ENCODE measurements at regions not wholly inside any gene's neighbourhood (a gene's known extent, or its start where the extent isn't known, plus 50 kb on each side); places are given as distances from the start of the nearest gene placed in this dataset.
"Not testable (repeated sequence)": the region's sequence is repeated elsewhere in the genome, so short reads cannot be mapped to it uniquely, and the experiment has no call there.

DNA sequence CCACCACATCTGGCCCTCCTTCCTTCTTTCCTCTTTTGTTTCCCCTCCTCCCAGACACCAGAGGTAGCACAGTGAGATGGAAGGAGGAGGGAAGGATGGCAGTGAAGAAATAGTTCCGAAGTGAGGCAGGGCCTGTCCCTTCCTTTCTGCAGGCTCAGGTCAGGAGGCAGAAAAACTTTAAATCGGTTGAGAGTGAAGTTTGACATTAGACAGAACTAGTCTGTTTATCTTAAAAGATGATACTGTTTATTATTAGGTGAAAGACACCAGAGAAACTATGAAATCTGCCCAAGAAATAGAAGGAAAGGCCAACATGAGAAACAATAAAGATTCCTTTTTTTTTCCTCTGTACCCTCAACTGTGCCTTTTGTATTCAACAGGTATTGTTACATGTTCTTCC, 670.3 kb downstream of the UTRN start:
- peaks cover 0 to 4% (median 0%) of the 10 kb centered on the region in 7 donors for H3K9me3 Mint-ChIP-seq
- ATAC-seq (ENCODE audit: low read depth in 2 of 2) (no peak), DNase-seq (no peak)
- H3K27ac Mint-ChIP-seq = no peak overlapping the region
- no peaks in the 10 kb centered on the region for H3K4me1 Mint-ChIP-seq
- no peak overlapping the region for H3K4me3 Mint-ChIP-seq
- H3K36me3 Mint-ChIP-seq = no peaks in the 10 kb centered on the region
- peaks cover 5 to 28% (median 7%) of the 10 kb centered on the region in 3 donors for H3K27me3 Mint-ChIP-seq

DNA sequence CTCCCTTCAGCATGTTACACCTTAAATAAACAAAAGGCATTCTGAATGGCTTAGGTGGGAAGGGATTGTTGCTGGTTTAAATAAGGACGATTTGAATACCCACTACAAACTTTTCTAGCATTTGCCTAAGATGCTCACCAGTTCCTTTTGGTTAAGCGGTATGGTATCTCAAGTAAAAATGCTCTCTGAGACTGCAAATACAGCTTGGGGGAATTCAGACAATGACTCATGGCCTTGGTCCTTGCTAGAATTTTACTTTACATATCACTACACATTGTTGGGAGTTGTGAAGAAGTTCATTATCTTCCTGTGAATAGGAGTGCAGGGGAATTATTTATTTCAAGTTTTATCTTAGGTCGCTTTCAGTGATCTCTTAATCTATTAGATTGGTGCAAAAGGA, 670.7 kb downstream of the UTRN start:
- ATAC-seq (ENCODE audit: low read depth in 2 of 2) = no peak
- no peaks in the 10 kb centered on the region for H3K4me1 Mint-ChIP-seq
- peaks cover 3 to 25% (median 7%) of the 10 kb centered on the region in 3 donors for H3K27me3 Mint-ChIP-seq
- H3K27ac Mint-ChIP-seq = no peak overlapping the region
- no peaks in the 10 kb centered on the region for H3K36me3 Mint-ChIP-seq
- DNase-seq = no peak
- no peak overlapping the region for H3K4me3 Mint-ChIP-seq
- H3K9me3 Mint-ChIP-seq = peaks cover 0 to 4% (median 0%) of the 10 kb centered on the region in 7 donors

DNA sequence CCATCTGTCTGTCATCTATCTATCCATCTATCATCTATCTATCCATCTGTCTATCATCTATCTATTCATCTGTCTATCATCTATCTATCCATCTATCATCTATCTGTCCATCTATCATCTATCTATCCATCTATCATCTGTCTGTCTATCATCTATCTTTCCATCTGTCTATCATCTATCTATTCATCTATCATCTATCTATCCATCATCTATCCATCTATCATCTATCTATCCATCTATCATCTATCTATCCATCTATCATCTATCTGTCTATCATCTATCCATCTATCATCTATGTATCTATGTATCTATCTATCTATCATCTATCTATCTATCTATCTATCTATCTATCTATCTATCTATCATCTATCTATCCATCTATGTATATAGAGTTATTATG, 671.6 kb downstream of the UTRN start:
- not testable (repeated sequence) for H3K9me3 Mint-ChIP-seq; H3K4me1 Mint-ChIP-seq; H3K36me3 Mint-ChIP-seq; DNase-seq; ATAC-seq (ENCODE audit: low read depth in 2 of 2); H3K4me3 Mint-ChIP-seq; H3K27ac Mint-ChIP-seq
- peaks cover 4 to 19% (median 7%) of the 10 kb centered on the region in 3 donors for H3K27me3 Mint-ChIP-seq

DNA sequence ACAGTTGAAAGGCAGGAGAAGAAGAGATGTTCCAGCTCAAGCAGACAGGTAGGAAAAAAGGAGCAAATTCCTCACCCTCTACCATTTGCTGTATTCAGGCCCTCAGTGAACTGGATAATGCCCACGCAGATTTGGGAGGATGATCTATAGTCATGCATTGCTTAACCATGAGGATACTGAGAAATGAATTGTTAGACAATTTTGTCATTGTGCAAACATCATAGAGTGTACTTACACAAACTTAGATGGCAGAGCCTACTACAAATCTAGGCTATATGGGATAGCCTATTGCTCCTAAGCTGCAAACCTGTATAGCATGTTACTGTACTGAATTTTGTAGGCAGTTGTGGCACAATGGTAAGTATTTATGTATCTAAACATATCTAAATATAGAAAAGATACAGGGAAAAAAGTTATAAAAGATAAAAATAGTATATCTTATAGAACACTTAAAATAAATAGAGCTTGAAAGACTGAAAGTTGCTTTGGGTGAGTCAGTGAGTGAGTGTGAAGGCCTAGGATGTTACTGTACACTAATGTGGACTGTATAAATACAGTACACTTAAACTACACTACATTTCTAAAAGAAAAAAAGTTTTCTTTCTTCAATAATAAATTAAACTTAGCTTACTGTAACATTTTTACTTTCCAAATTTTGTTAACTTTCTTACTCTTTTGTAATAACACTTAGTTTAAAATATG, 672.3 kb downstream of the UTRN start:
- DNase-seq (no peak), ATAC-seq (ENCODE audit: low read depth in 2 of 2) (no peak)
- H3K27me3 Mint-ChIP-seq = peaks cover 6 to 12% (median 7%) of the 10 kb centered on the region in 3 donors
- H3K9me3 Mint-ChIP-seq = peaks cover 0 to 2% (median 0%) of the 10 kb centered on the region in 7 donors
- no peaks in the 10 kb centered on the region for H3K4me1 Mint-ChIP-seq
- no peaks in the 10 kb centered on the region for H3K36me3 Mint-ChIP-seq
- H3K27ac Mint-ChIP-seq = no peak overlapping the region
- H3K4me3 Mint-ChIP-seq = no peak overlapping the region

DNA sequence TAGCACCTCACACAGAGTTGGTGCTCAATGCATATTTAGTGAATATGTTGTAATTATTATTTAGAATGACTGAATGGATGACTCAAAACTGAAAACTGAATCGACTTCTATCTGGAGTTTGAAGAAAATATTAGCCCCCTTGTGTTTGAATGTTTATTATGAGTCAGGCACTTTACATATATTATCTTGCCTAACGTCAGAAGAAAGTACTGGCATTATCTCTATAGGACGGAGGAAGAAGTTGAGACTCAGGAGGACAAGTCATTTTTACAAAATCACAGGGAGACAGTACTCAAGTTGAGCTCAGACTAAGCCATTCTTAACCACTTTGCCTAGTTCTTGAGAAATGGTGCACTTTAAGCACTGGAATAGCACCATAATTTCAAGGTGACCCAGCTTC, 684.0 kb downstream of the UTRN start:
- Mint-ChIP-seq H3K27ac (no peak overlapping the region), H3K36me3 (no peaks in the 10 kb centered on the region), H3K27me3 (peaks cover 0 to 6% (median 5%) of the 10 kb centered on the region in 3 donors), H3K4me3 (no peak overlapping the region), H3K4me1 (no peaks in the 10 kb centered on the region), H3K9me3 (peaks cover 0 to 17% (median 5%) of the 10 kb centered on the region in 7 donors)
- no peak for DNase-seq
- ATAC-seq (ENCODE audit: low read depth in 2 of 2) = no peak

DNA sequence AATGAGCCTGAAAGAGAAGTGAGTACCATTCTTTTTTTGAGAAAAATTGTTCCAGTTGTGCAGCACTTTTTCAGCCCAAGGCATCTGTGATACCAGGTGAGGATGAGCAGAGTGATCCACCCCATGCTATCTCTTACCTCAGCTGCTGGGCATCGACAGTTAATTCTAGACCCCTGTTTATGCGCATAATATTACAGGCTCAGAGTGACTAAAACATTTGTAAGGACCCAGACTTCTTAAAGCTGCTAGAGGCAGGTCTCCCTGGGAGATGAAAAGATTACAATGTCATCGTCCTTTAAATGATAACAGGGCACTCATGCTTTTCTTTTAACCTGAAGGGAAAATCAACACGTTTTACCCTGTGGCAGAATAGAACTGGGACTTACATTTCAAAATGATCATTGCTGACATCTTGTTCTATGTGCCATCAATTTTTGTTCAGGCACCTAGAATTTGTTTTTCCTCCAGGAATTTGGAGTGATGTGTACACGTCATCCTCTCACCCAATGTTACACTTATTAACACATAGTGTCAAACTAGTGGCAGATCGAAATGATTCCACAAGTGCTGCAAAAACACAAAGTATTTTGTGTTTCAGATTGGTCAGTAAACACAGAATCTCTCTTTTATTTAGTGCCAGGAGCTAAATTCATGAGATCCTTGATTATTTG, 684.6 kb downstream of the UTRN start:
- no peaks in the 10 kb centered on the region for H3K36me3 Mint-ChIP-seq
- H3K27ac Mint-ChIP-seq = no peak overlapping the region
- no peaks in the 10 kb centered on the region for H3K4me1 Mint-ChIP-seq
- H3K9me3 Mint-ChIP-seq = peaks cover 0 to 18% (median 5%) of the 10 kb centered on the region in 7 donors
- DNase-seq = no peak
- no peak for ATAC-seq (ENCODE audit: low read depth in 2 of 2)
- peaks cover 0 to 6% (median 5%) of the 10 kb centered on the region in 3 donors for H3K27me3 Mint-ChIP-seq
- no peak overlapping the region for H3K4me3 Mint-ChIP-seq

DNA sequence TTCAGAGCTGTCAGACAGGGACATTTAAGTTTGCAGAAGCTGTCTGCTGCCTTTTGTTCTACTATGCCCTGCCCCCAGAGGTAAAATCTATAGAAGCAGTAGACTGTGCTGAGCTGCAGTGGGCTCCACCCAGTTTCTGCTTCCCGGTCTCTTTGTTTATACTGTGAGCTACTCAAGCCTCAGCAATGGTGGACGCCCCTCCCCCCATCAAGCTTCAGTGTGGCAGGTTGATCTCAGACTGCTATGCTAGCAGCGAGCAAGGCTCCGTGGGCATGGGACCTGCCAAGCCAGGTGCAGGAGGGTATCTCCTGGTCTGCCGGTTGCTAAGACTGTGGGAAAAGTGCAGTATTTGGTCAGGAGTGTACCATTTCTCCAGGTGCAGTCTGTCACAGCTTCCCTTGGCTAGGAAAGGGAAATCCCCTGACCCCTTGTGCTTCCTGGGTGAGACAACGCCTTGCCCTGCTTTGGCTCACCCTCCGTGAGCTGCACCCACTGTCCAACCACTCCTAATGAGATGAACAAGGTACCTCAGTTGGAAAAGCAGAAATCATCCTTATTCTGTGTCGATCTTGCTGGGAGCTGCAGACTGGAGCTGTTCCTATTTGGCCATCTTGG, 692.2 kb downstream of the UTRN start:
- H3K9me3 Mint-ChIP-seq = peaks cover 2 to 21% (median 5%) of the 10 kb centered on the region in 7 donors
- not testable (repeated sequence) for H3K27ac Mint-ChIP-seq; H3K4me1 Mint-ChIP-seq; DNase-seq; H3K36me3 Mint-ChIP-seq; ATAC-seq (ENCODE audit: low read depth in 2 of 2)
- H3K27me3 Mint-ChIP-seq = peaks cover 0 to 16% (median 5%) of the 10 kb centered on the region in 3 donors
- peak overlapping the region in 1 of 8 donors; percentile 24 for H3K4me3 Mint-ChIP-seq

DNA sequence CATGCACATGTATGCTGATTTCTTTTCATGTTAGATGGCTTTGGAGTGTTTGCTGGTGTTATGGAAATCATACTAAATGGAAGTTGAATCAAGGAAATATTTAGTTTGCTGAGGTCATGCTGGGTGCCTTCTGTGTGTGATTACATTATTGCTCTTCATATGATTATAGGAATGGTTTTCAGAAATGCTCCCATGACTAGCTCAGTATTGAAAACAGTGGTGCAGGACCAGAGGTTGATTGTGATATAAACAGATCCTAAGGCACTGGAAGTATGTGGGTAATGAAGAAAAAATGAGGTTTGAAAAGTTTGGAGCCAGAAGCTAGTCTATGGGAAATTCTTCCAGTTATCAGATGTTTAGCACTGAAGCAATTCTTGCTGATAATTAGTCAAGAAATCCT, 693.1 kb downstream of the UTRN start:
- no peak for ATAC-seq (ENCODE audit: low read depth in 2 of 2)
- Mint-ChIP-seq H3K27ac (no peak overlapping the region), H3K4me1 (no peaks in the 10 kb centered on the region), H3K4me3 (no peak overlapping the region), H3K36me3 (peaks cover 0 to 7% of the 10 kb centered on the region in 2 donors), H3K27me3 (peaks cover 0 to 16% (median 5%) of the 10 kb centered on the region in 3 donors), H3K9me3 (peaks cover 1 to 23% (median 5%) of the 10 kb centered on the region in 7 donors)
- DNase-seq = no peak

DNA sequence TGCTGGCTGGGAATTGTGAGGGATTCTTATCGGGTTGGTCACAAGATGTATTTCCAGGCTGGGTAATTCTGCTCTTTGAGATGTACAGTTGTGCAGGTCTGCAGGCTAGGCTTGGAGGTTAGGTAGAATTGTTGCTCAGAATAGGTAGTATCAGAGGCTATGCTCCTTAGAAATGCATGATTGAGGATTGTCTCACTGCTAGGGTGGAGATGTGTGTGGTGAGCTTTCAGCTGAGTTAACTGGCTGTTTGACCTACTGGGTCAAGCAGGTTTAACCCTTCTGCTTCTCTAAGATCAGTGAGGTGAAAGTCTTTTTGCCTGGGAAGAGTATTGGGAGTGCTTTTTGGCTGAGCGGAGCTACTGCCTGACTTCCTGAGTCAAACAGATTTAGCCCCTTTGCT, 701.1 kb downstream of the UTRN start:
- no peak for ATAC-seq (ENCODE audit: low read depth in 2 of 2)
- DNase-seq = no peak
- Mint-ChIP-seq H3K27ac (no peak overlapping the region), H3K9me3 (peaks cover 4 to 26% (median 11%) of the 10 kb centered on the region in 7 donors), H3K36me3 (peaks cover 0 to 14% of the 10 kb centered on the region in 2 donors), H3K4me3 (peak overlapping the region in 1 of 8 donors; percentile 17), H3K27me3 (peaks cover 20 to 39% (median 27%) of the 10 kb centered on the region in 3 donors), H3K4me1 (no peaks in the 10 kb centered on the region)

DNA sequence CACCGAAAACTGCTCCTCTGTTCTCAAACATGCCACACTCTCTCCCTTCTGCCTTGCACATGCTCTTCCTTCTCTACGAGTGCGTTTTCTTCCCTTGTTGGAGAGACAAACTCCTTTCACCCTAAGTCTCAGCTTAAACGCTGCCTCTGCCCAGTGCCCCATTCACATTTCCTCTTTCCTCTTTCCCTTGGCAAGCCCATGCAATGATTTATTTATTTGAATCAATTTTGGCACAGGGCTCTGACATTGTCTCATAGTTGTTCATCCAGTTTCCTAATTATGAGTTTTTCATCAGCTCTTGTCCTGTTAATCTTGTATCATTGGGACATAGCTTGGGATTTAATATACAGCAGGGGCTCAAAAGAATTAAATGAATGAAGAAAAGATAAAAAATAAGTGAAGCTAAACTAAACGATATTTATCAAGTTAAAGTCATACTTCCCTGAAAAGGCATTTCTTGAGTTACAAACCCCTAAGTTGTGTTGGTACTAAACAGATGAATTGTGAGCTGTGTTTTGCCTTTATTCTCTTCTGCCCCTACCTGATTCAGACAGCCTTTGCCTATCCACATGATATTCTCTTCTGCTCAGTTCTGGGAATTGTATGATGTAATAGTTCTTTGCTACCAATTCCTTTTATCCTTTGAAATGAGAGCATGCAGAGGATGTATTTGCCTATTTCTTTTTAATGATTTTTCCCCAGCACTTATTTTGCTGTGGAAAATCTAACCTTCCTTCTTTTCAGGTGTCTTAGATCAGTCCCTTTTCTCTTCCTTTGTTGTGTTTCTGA, 704.4 kb downstream of the UTRN start:
- ATAC-seq (ENCODE audit: low read depth in 2 of 2) = no peak
- no peaks in the 10 kb centered on the region for H3K4me1 Mint-ChIP-seq
- peaks cover 31 to 59% (median 40%) of the 10 kb centered on the region in 3 donors for H3K27me3 Mint-ChIP-seq
- H3K9me3 Mint-ChIP-seq = peaks cover 4 to 11% (median 10%) of the 10 kb centered on the region in 7 donors
- H3K4me3 Mint-ChIP-seq = no peak overlapping the region
- no peak for DNase-seq
- peaks cover 0 to 14% of the 10 kb centered on the region in 2 donors for H3K36me3 Mint-ChIP-seq
- H3K27ac Mint-ChIP-seq = no peak overlapping the region

DNA sequence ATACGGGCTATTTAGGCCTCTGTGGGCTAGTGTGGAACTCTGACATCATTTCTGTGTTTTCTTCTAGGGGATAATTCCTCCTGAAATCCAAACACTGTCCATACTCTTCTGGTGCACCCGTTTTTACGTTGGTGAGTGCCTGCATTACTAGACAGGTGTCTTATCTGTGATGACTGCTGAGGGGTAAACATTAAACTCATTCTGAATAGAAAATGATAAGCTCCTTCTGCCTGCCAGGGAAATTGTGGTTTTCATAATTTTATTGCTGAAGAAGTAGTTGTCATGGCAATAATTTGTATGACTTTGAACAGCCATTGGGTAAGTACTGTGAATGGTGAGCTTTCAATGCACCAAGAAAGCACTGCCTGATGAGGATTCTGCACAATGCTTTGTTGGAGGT, 705.6 kb downstream of the UTRN start:
- Mint-ChIP-seq H3K27ac (no peak overlapping the region), H3K36me3 (peaks cover 0 to 7% of the 10 kb centered on the region in 2 donors), H3K9me3 (peaks cover 0 to 5% (median 4%) of the 10 kb centered on the region in 7 donors), H3K4me3 (no peak overlapping the region), H3K4me1 (no peaks in the 10 kb centered on the region), H3K27me3 (peaks cover 31 to 52% (median 36%) of the 10 kb centered on the region in 3 donors)
- DNase-seq (no peak), ATAC-seq (ENCODE audit: low read depth in 2 of 2) (no peak)

DNA sequence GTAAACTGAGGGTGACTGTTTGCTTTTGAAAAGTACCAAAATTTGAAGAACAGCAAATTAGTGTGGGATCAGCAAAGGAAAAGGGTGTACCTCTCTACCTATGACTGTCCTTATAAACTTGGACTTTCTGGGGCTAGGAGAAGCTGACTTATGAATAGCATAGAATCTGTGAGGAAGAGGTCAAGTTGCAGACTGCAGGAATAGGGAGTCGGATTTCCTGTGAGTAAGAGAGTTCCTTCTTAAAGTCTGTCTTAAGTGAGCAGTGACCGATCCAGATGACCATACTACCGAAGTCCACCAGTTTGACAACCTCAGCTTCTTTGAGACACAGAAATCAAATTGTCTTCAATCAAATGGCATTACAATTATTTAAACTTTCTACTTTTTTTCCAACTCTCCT, 708.7 kb downstream of the UTRN start:
- H3K9me3 Mint-ChIP-seq = peaks cover 0 to 3% (median 0%) of the 10 kb centered on the region in 7 donors
- no peak overlapping the region for H3K4me3 Mint-ChIP-seq
- H3K27me3 Mint-ChIP-seq = peaks cover 24 to 44% (median 28%) of the 10 kb centered on the region in 3 donors
- no peak for DNase-seq
- no peak overlapping the region for H3K27ac Mint-ChIP-seq
- H3K36me3 Mint-ChIP-seq = no peaks in the 10 kb centered on the region
- no peak for ATAC-seq (ENCODE audit: low read depth in 2 of 2)
- H3K4me1 Mint-ChIP-seq = no peaks in the 10 kb centered on the region

DNA sequence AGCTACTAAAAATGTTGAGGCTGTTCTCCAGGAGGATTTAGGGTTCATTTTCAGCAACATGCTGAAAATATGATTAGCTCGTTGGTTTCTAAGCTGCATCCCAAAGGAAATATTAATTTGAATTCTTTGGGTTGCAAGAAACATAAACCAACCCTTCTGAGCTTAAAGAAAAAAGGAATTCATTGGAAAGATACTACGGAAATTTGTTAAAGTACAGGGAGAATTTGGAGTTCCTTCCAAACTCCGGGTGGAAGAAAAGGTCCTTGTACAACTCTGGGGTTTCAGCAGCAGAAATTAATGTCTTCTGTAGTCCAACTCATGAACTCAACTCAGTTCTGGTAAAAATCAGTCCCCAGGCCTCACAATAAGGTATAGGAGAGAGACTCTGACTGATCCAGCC, 712.9 kb downstream of the UTRN start:
- peaks cover 0 to 18% (median 6%) of the 10 kb centered on the region in 3 donors for H3K27me3 Mint-ChIP-seq

More for the DNA sequence above, 712.9 kb downstream of the UTRN start:
- no peaks in the 10 kb centered on the region for H3K36me3 Mint-ChIP-seq
- DNase-seq (no peak), ATAC-seq (ENCODE audit: low read depth in 2 of 2) (no peak)
- no peak overlapping the region for H3K4me3 Mint-ChIP-seq
- no peaks in the 10 kb centered on the region for H3K4me1 Mint-ChIP-seq
- H3K9me3 Mint-ChIP-seq = peaks cover 0 to 3% (median 0%) of the 10 kb centered on the region in 7 donors
- H3K27ac Mint-ChIP-seq = no peak overlapping the region
